ENCODE measurements at regions not wholly inside any gene's neighbourhood (a gene's known extent, or its start where the extent isn't known, plus 50 kb on each side); places are given as distances from the start of the nearest gene placed in this dataset.

GRCh38 chr3:81864272-81864671, 102.8 kb upstream of the GBE1 start:
- DNase-seq (ENCODE audit: low spot score) (no peak), ATAC-seq (ENCODE audit: insufficient number of reproducible peaks, low FRiP score, low read depth) (no peak)
- Histone ChIP-seq H3K4me1 (ENCODE audit: control insufficient read depth in 1 of 2, low read depth in 2 of 2) (no peaks in the 10 kb centered on the region), H3K27me3 (replicated peaks; ENCODE audit: insufficient read depth) (no peaks in the 10 kb centered on the region), H3K27ac (no peak overlapping the region), H3K36me3 (no peaks in the 10 kb centered on the region), H3K9me3 (no peaks in the 10 kb centered on the region), H3K4me3 (no peak overlapping the region)
- no peak for TF ChIP-seq CTCF (IDR thresholded peaks at IDR 0.05)

GRCh38 chr3:81863756-81864155, 102.3 kb upstream of the GBE1 start:
- no peaks in the 10 kb centered on the region for H3K4me1 ChIP-seq (ENCODE audit: control insufficient read depth in 1 of 2, low read depth in 2 of 2)
- no peaks in the 10 kb centered on the region for H3K9me3 ChIP-seq
- no peak for TF ChIP-seq CTCF (IDR thresholded peaks at IDR 0.05)

DNA sequence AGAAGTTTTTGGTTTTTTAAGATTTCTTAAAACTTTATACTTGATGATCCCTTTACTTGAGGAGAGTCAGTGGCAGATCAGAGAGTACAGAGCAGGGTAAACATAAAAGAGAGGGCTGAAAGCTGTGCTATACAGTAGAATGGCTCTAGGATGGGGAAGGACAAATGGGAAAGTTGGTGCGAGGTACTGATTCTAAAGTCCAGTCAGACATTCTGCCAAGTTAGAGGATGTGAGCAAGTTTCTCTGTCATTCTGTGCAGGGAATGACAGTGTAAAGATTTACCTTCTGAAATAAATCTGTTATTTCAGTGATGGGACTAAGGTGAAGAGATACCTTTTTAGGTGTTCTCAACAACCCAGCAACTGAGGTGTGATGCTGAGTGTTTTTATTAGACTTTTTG, 100.1 kb upstream of the GBE1 start:
- DNase-seq (ENCODE audit: low spot score) (no peak), ATAC-seq (ENCODE audit: insufficient number of reproducible peaks, low FRiP score, low read depth) (no peak)
- Histone ChIP-seq H3K27ac (no peak overlapping the region), H3K36me3 (no peaks in the 10 kb centered on the region), H3K4me3 (no peak overlapping the region), H3K27me3 (replicated peaks; ENCODE audit: insufficient read depth) (no peaks in the 10 kb centered on the region), H3K9me3 (no peaks in the 10 kb centered on the region), H3K4me1 (ENCODE audit: control insufficient read depth in 1 of 2, low read depth in 2 of 2) (no peaks in the 10 kb centered on the region)
- TF ChIP-seq CTCF (IDR thresholded peaks at IDR 0.05), result no peak

More at GRCh38 chr3:81863756-81864155, 102.3 kb upstream of the GBE1 start:
- H3K27me3 ChIP-seq (replicated peaks; ENCODE audit: insufficient read depth), result no peaks in the 10 kb centered on the region
- ATAC-seq (ENCODE audit: insufficient number of reproducible peaks, low FRiP score, low read depth), result no peak
- H3K4me3 ChIP-seq, result no peak overlapping the region
- no peaks in the 10 kb centered on the region for H3K36me3 ChIP-seq
- no peak for DNase-seq (ENCODE audit: low spot score)
- no peak overlapping the region for H3K27ac ChIP-seq

GRCh38 chr3:81859524-81859923, 98.1 kb upstream of the GBE1 start:
- Histone ChIP-seq H3K4me3 (no peak overlapping the region), H3K27ac (no peak overlapping the region), H3K36me3 (no peaks in the 10 kb centered on the region), H3K27me3 (replicated peaks; ENCODE audit: insufficient read depth) (no peaks in the 10 kb centered on the region), H3K9me3 (no peaks in the 10 kb centered on the region), H3K4me1 (ENCODE audit: control insufficient read depth in 1 of 2, low read depth in 2 of 2) (no peaks in the 10 kb centered on the region)
- no peak for DNase-seq (ENCODE audit: low spot score)
- TF ChIP-seq CTCF (IDR thresholded peaks at IDR 0.05), result no peak
- no peak for ATAC-seq (ENCODE audit: insufficient number of reproducible peaks, low FRiP score, low read depth)

GRCh38 chr3:81853431-81853830, 92.0 kb upstream of the GBE1 start:
- ATAC-seq (ENCODE audit: insufficient number of reproducible peaks, low FRiP score, low read depth) (no peak), DNase-seq (ENCODE audit: low spot score) (no peak)
- H3K27ac ChIP-seq, result no peak overlapping the region
- no peaks in the 10 kb centered on the region for H3K36me3 ChIP-seq
- no peaks in the 10 kb centered on the region for H3K9me3 ChIP-seq
- no peaks in the 10 kb centered on the region for H3K27me3 ChIP-seq (replicated peaks; ENCODE audit: insufficient read depth)
- no peak for TF ChIP-seq CTCF (IDR thresholded peaks at IDR 0.05)
- H3K4me3 ChIP-seq, result no peak overlapping the region
- H3K4me1 ChIP-seq (ENCODE audit: control insufficient read depth in 1 of 2, low read depth in 2 of 2), result no peaks in the 10 kb centered on the region

Measured in thoracic aorta (tissue), 2 donors.